ENCODE measurements at regions not wholly inside any gene's neighbourhood (a gene's known extent, or its start where the extent isn't known, plus 50 kb on each side); places are given as distances from the start of the nearest gene placed in this dataset.
"Not testable (repeated sequence)": the region's sequence is repeated elsewhere in the genome, so short reads cannot be mapped to it uniquely, and the experiment has no call there.

- no peaks in the 10 kb centered on the region for H3K4me1 ChIP-seq
- TF ChIP-seq POLR2A (IDR thresholded peaks at IDR 0.05): no peak
- no peak for TF ChIP-seq CTCF (IDR thresholded peaks at IDR 0.05)
- WGBS, 2 donors: 82 to 91% methylated on average over 2 of the region's 2 CpGs
- no peak overlapping the region for H3K27ac ChIP-seq
- no peaks in the 10 kb centered on the region for H3K27me3 ChIP-seq
- no peaks in the 10 kb centered on the region for H3K9me3 ChIP-seq
- intact Hi-C loops (cut with DNase I): no loop called here
- H3K4me3 ChIP-seq (replicated peaks in 1 of 3): no peak overlapping the region
- H3K36me3 ChIP-seq: no peaks in the 10 kb centered on the region
- DNase-seq: no peak
Observed at GRCh38 chr20:12084482-12084881, 166.8 kb downstream of the BTBD3 start.

- intact Hi-C loops (cut with DNase I): no loop called here
- Histone ChIP-seq H3K36me3 (no peaks in the 10 kb centered on the region), H3K27ac (no peak overlapping the region), H3K27me3 (no peaks in the 10 kb centered on the region), H3K4me3 (replicated peaks in 1 of 3) (no peak overlapping the region), H3K9me3 (no peaks in the 10 kb centered on the region), H3K4me1 (no peaks in the 10 kb centered on the region)
- TF ChIP-seq POLR2A (IDR thresholded peaks at IDR 0.05): no peak
- TF ChIP-seq CTCF (IDR thresholded peaks at IDR 0.05): no peak
- 37% methylated on average over 1 of the region's 1 CpG for WGBS, 2 donors
- DNase-seq: no peak
Observed at GRCh38 chr20:12086359-12086758, 168.7 kb downstream of the BTBD3 start.

GRCh38 chr20:12090920-12091319, 173.2 kb downstream of the BTBD3 start:
- intact Hi-C loops (cut with DNase I): no loop called here
- DNase-seq: no peak
- H3K27ac ChIP-seq: no peak overlapping the region
- no peaks in the 10 kb centered on the region for H3K9me3 ChIP-seq
- TF ChIP-seq CTCF (IDR thresholded peaks at IDR 0.05): no peak
- TF ChIP-seq POLR2A (IDR thresholded peaks at IDR 0.05): no peak
- no peaks in the 10 kb centered on the region for H3K4me1 ChIP-seq
- no peaks in the 10 kb centered on the region for H3K36me3 ChIP-seq
- 86 to 92% methylated on average over 1 of the region's 1 CpG for WGBS, 2 donors
- no peak overlapping the region for H3K4me3 ChIP-seq (replicated peaks in 1 of 3)
- H3K27me3 ChIP-seq: no peaks in the 10 kb centered on the region

- no peaks in the 10 kb centered on the region for H3K36me3 ChIP-seq
- no peaks in the 10 kb centered on the region for H3K4me1 ChIP-seq
- no peaks in the 10 kb centered on the region for H3K9me3 ChIP-seq
- TF ChIP-seq CTCF (IDR thresholded peaks at IDR 0.05) (no peak), POLR2A (IDR thresholded peaks at IDR 0.05) (no peak)
- no peaks in the 10 kb centered on the region for H3K27me3 ChIP-seq
- 89 to 94% methylated on average over 10 of the region's 10 CpGs for WGBS, 2 donors
- DNase-seq: no peak
- intact Hi-C loops (cut with DNase I): no loop called here
- H3K27ac ChIP-seq: no peak overlapping the region
- no peak overlapping the region for H3K4me3 ChIP-seq (replicated peaks in 1 of 3)
Observed at GRCh38 chr20:12093057-12093796, 175.5 kb downstream of the BTBD3 start.

- H3K27ac ChIP-seq; DNase-seq; H3K4me1 ChIP-seq; H3K36me3 ChIP-seq; H3K27me3 ChIP-seq; intact Hi-C loops (cut with DNase I); H3K9me3 ChIP-seq; H3K4me3 ChIP-seq (replicated peaks in 1 of 3): not testable (repeated sequence)
- 77 to 78% methylated on average over 3 of the region's 3 CpGs for WGBS, 2 donors
Observed at GRCh38 chr20:12093797-12094190, 176.1 kb downstream of the BTBD3 start.
